HG03045 (cell line): ENCODE measurements at regions not wholly inside any gene's neighbourhood (a gene's known extent, or its start where the extent isn't known, plus 50 kb on each side); places are given as distances from the start of the nearest gene placed in this dataset.

ENCODE experiments used
- ATAC-seq: cut with Tn5 transposase; IDR thresholded peaks from one replicate; pipeline ENCODE4 v1.9.1; 2021; ENCODE audit warnings: mild to moderate bottlenecking, moderate library complexity; ENCODE audit not compliant: unreplicated experiment

DNA sequence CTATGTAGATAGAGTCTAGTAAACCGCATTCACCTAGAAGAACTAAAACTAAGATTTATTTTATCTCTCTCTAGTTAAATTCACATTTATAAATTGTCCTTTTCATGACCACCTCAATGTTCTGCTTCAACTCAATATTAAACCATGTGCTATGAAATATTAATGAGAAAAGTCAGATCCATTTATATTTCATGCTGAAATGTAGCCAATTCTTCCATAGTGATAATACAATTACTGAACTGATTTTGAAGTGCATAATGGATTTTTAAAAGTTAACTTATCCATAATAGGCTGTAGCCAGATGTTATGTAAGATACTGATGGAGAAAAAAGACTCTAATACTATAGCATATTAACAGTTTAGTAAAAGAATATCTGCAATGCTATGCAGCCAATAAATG, 479.7 kb upstream of the PCDH15 start:
- no peak for ATAC-seq

DNA sequence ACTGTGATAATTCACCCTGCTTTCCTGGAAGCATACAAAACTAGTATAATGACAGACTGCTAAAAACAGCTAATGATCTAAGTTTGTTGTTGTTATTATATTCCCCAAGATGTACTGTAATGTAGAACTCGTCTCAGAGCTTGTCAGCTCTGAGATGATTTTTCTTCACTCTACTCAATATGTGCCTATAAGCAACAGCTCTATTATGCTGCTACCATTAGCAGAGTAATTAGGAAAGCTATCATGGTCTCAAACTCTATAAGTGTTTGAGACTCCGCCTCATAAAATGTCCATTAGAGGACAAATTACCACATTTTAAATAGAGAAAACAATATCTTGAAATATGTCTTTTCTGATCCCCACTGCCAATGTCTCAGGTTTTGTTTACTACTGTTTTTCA, 476.5 kb upstream of the PCDH15 start:
- ATAC-seq = no peak

DNA sequence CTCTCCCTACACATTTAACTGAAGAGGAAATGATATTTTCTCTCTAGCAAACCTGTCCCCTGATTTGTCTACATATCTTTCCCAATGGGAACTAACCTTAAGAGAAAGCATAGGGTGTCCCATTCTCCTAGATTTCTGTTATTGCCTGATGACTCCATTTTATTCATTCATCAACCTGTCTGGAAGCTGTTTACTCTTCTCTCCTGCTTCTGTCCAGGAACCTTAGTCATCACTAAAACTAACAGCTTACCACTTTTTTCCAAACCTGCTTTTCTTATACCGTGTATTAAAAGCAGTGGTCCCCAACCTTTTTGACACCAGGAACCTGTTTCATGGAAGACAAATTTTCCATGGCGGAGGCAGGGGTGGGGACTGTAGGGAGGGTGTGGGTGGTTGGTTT, 473.3 kb upstream of the PCDH15 start:
- ATAC-seq = no peak

GRCh38 chr10:55273946-55274345, 472.9 kb upstream of the PCDH15 start:
- no peak for ATAC-seq

DNA sequence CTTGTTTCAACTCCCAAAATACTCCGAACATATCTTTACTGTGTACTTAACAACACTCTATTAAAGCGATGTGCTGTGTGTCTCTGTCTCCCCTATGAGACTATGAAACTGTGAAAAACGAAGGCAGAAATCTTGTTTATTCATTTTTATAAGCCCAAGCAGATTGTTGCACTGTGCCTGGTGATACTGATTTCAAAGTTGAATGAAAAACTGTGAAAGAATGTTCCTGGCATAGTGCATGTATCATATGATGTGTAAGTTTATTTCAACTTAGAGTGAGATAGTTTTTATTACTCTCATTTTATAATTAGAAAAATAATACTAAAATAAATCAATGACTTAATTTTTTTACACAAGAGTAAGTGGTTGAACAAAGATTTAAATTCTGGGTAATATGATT, 471.9 kb upstream of the PCDH15 start:
- no peak for ATAC-seq

GRCh38 chr10:55266797-55267196, 465.8 kb upstream of the PCDH15 start:
- no peak for ATAC-seq

- ATAC-seq = no peak
These were observed 462.3 kb upstream of the PCDH15 start for GRCh38 chr10:55263327-55263726.

DNA sequence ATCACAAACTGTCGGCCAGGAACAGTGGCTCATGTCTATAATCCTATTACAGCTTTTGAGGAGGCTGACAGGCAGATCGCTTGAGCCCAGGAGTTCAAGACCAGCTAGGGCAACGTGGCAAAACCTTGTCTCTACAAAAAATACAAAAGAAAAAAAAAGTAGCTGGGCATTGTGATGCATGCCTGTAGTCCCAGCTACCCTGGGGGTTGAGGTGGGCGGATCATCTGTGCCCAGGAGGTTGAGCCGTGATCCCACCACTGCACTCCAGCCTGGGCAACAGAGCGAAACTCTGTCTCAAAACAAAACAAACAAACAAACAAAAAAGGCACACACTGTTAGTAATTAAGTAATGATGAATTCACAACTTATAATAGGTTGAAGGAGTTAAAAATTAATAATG, 441.5 kb upstream of the PCDH15 start:
- ATAC-seq = no peak

DNA sequence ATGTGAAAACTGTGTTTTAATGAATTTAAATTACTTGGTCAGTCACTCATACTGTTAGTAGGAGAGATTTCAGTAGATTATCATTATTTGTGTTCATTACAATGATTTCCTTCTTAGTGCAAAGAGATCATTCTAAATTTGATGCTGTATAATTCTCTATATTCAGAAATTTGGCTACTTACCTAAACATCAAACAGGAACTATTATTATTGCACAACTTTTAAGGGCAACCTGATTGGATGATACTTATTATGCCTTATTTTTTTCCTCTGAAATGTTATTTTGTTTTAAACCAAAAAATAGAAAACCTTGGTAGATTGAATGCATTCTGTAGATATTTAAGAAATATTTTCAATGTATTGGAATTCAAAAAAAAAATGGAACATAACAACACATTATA, 436.4 kb upstream of the PCDH15 start:
- no peak for ATAC-seq

DNA sequence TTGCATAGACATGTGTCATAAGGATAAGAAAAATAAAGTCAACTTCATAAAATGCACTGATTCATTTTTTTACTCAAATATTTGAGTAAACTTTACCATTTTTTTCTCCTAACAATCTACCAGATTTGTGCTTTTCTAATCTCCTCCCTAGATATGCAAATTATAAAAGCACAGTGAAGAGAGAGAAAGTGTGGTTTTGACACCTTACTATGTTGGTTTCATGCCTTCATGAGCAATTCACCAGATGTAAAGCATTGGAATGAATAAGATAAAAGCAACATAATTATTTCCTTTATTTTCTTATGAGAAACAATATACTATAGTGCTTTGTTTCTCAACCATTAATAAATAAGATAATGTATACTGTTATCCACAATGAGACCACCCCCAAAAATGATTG, 432.5 kb upstream of the PCDH15 start:
- ATAC-seq = peak; percentile 83

GRCh38 chr10:55233090-55233489, 432.1 kb upstream of the PCDH15 start:
- ATAC-seq = no peak

GRCh38 chr10:55232553-55232952, 431.5 kb upstream of the PCDH15 start:
- ATAC-seq = no peak

GRCh38 chr10:55227967-55228366, 426.9 kb upstream of the PCDH15 start:
- ATAC-seq = no peak

- ATAC-seq = no peak
These were observed 423.2 kb upstream of the PCDH15 start for GRCh38 chr10:55224007-55224781.

- ATAC-seq = no peak
These were observed 422.3 kb upstream of the PCDH15 start for GRCh38 chr10:55223352-55223751.

DNA sequence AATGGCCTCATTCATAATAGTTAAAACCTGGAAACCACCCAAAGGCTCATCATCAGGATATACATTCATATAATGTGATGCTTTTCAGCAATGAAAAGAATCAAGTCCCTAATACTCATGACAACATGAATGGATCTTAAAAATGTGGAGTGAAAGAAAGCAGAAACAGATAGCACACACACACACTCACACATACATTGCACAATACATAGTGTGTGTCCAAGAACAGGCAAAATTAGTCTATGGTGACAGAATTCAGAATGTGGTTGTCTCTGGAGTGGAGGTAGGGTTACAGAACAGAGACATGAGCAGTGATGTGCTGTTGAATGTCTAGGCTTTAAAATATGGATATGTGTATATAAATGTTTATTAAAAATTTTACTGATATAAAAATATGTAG, 419.9 kb upstream of the PCDH15 start:
- ATAC-seq = no peak

DNA sequence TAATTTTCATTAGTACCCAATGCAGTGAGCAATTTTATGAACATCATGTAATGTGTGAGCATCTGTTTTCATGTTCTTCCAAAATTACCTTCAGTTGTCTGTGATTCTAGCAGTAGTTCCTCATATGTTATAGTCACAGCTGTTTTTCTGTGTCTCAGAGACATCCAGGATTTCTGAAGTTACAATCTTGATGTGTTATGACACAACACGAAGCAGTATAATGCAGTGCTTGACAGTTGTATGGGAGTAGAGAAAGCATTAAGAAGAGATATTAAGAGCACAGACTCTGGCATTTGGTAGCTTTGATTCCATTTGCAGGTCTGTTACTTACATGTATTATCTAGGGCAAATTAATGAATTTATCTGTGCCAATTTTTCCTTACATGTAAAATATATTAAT, 414.7 kb upstream of the PCDH15 start:
- no peak for ATAC-seq

GRCh38 chr10:55214608-55215007, 413.6 kb upstream of the PCDH15 start:
- no peak for ATAC-seq

- ATAC-seq = no peak
These were observed 411.0 kb upstream of the PCDH15 start for GRCh38 chr10:55212051-55212450.

DNA sequence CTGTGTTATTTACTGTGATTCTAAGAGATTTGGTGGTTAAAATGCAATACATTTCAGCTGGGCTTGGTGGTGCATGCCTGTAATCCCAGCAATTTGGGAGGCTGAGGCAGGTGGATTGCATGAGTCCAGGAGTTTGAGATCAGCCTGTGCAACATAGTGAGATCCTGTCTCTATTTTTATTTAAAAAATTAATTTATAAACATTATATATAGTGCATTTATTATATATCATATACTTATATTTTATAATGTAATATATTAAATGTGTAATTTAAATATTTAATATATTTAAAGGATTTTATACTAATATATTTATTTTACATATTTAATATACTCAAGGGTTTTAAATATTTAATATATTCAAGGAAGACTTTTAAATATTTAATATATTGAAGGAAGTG, 402.8 kb upstream of the PCDH15 start:
- ATAC-seq = no peak

GRCh38 chr10:55203319-55203718, 402.3 kb upstream of the PCDH15 start:
- ATAC-seq = no peak

- ATAC-seq = no peak
These were observed 399.0 kb upstream of the PCDH15 start for GRCh38 chr10:55200020-55200419.

DNA sequence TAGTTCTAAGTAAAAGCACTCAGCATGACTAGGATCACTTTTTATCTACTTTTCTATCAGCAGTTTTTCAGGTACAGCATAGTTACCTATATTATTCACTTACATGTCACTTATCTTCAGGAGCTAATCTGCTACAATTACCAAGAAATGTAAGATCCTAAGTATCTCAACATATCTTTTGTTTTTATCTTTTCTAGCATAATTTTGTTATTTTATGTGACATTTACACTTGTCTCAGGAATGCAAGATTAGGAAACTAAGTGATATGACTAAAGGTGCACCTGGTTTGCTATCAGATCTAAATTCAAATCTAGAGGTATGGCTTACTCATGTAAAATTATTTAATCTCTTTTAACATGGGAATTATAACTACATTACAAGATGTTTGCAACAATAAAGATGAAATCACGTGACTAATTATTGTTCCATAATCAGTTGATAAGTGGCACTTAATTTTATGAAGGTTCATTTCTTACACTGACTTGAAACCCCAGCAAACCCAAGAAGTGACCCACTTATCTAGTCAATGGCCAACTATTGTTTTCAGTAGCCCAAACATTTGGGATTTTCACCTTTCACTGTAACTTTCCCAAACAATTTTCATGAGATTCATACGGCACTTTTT, 390.3 kb upstream of the PCDH15 start:
- ATAC-seq = no peak
